ENCODE measurements at regions not wholly inside any gene's neighbourhood (a gene's known extent, or its start where the extent isn't known, plus 50 kb on each side); places are given as distances from the start of the nearest gene placed in this dataset.

DNA sequence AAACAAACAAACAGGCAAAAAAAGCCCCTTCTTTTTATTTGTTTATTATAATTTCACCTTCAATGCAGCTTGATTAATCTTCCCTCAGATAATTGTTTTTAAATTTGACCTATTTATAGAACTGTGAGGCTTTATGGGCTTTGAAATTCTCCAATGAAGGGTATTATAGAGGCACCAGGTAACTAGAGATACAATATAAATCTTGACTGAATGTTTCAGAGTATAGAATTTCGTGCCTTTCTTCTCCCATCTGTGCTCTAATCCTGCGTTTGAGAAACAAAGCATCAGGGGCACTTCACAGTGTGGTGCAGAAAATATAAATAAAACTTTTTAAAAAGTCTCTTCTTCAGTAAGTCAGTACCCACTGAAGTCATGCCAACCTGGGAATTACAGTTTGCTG, 120.9 kb downstream of the ANKRD50 start:
- Histone ChIP-seq H3K9me2 (no peaks in the 10 kb centered on the region), H3K9me3 (peaks cover 8% of the 10 kb centered on the region; the same call in 1 of the 2 replicates), H3K27ac (ENCODE audit: low read depth in 2 of 2, low read length in 1 of 2) (no peak overlapping the region), H2AFZ (ENCODE audit: low read depth) (no peak overlapping the region), H3F3A (replicated peaks; ENCODE audit: insufficient read depth) (no peaks in the 10 kb centered on the region), H3K4me2 (no peak overlapping the region), H4K20me1 (ENCODE audit: insufficient read depth) (no peaks in the 10 kb centered on the region), H3K4me3 (ENCODE audit: low read depth in 2 of 2, low read length in 1 of 2) (no peak overlapping the region), H3K4me1 (ENCODE audit: control insufficient read depth in 1 of 2, insufficient read depth in 2 of 2, low read depth in 1 of 2, low read length in 1 of 2) (no peaks in the 10 kb centered on the region), H3K27me3 (ENCODE audit: insufficient read depth) (no peaks in the 10 kb centered on the region), H3K79me2 (ENCODE audit: insufficient read depth) (no peaks in the 10 kb centered on the region), H3K9ac (no peak overlapping the region), H3K36me3 (replicated peaks in 1 of 2; ENCODE audit: control insufficient read depth in 1 of 2, insufficient read depth in 2 of 2, low read length in 1 of 2) (no peaks in the 10 kb centered on the region)
- WGBS (ENCODE audit: low lambda C conversion rate), result 85% methylated on average over 2 of the region's 2 CpGs
- ChIA-PET CTCF (interaction anchor here (1.0 to 1.3 kb wide), 2 partner anchors 38 to 692 kb away, joined by 3 read pairs; no protein-coding TSS in a partner anchor), POLR2A (no interaction called here)
- no peak for DNase-seq
- TF ChIP-seq MEF2A (IDR thresholded peaks at IDR 0.05; ENCODE audit: borderline replicate concordance, low read depth) (no peak), ELF1 (IDR thresholded peaks at IDR 0.05) (no peak), SIN3A (IDR thresholded peaks at IDR 0.05; ENCODE audit: borderline replicate concordance, low read depth, low read length) (no peak), GABPA (IDR thresholded peaks at IDR 0.05; ENCODE audit: low read depth) (no peak), FOXM1 (IDR thresholded peaks at IDR 0.05; ENCODE audit: low read depth) (no peak), EZH2phosphoT487 (IDR thresholded peaks at IDR 0.05; ENCODE audit: borderline replicate concordance, low read depth) (no peak), RXRA (IDR thresholded peaks at IDR 0.05; ENCODE audit: borderline replicate concordance, low read depth) (no peak), PBX3 (IDR thresholded peaks at IDR 0.05) (no peak), POLR2AphosphoS5 (IDR thresholded peaks at IDR 0.05; ENCODE audit: low read depth, low read length) (no peak), TCF12 (IDR thresholded peaks at IDR 0.05) (no peak), TAF1 (IDR thresholded peaks at IDR 0.05; ENCODE audit: borderline replicate concordance, low read depth, low read length) (no peak), SMC3 (IDR thresholded peaks at IDR 0.05; ENCODE audit: low read depth, low read length) (no peak), IRF3 (IDR thresholded peaks at IDR 0.05; ENCODE audit: low read depth, low read length) (no peak), FOXJ3 (CRISPR knock-in tag; IDR thresholded peaks at IDR 0.05) (no peak)
- TF ChIP-seq, protein P1, sequence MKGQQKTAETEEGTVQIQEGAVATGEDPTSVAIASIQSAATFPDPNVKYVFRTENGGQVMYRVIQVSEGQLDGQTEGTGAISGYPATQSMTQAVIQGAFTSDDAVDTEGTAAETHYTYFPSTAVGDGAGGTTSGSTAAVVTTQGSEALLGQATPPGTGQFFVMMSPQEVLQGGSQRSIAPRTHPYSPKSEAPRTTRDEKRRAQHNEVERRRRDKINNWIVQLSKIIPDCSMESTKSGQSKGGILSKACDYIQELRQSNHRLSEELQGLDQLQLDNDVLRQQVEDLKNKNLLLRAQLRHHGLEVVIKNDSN (IDR thresholded peaks at IDR 0.05; ENCODE audit: borderline replicate concordance, low read depth), result no peak
- TF ChIP-seq, protein P2, sequence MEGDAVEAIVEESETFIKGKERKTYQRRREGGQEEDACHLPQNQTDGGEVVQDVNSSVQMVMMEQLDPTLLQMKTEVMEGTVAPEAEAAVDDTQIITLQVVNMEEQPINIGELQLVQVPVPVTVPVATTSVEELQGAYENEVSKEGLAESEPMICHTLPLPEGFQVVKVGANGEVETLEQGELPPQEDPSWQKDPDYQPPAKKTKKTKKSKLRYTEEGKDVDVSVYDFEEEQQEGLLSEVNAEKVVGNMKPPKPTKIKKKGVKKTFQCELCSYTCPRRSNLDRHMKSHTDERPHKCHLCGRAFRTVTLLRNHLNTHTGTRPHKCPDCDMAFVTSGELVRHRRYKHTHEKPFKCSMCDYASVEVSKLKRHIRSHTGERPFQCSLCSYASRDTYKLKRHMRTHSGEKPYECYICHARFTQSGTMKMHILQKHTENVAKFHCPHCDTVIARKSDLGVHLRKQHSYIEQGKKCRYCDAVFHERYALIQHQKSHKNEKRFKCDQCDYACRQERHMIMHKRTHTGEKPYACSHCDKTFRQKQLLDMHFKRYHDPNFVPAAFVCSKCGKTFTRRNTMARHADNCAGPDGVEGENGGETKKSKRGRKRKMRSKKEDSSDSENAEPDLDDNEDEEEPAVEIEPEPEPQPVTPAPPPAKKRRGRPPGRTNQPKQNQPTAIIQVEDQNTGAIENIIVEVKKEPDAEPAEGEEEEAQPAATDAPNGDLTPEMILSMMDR (IDR thresholded peaks at IDR 0.05), result no peak

Measured in SK-N-SH (cell line).